GM18520 (cell line): ENCODE measurements at regions not wholly inside any gene's neighbourhood (a gene's known extent, or its start where the extent isn't known, plus 50 kb on each side); places are given as distances from the start of the nearest gene placed in this dataset.
"Not testable (repeated sequence)": the region's sequence is repeated elsewhere in the genome, so short reads cannot be mapped to it uniquely, and the experiment has no call there.

ENCODE experiments used
- ATAC-seq: cut with Tn5 transposase; IDR thresholded peaks from one replicate; pipeline ENCODE4 v1.9.1; 2021; ENCODE audit not compliant: unreplicated experiment

DNA sequence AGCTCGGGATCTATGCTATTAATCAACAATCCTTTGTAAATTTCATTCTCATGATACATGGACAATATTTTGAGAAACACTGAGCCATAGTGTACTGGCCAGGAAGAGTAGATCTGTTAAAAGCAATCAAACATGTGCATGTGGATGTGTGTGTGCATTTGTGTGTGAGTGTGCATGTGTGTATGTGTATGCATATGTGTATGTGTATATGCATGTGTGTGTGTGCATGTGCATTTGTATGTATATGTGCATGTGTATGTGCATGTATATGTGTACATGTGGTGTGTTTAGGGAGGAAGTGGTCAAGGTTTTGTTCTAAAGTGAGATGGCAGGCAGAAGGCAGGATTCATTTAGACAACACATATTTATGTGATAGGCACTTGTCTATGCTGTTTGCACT, 623.8 kb downstream of the ADCYAP1 start:
- ATAC-seq = no peak

- ATAC-seq = no peak
These were observed 624.4 kb downstream of the ADCYAP1 start for GRCh38 chr18:1528964-1529509.

- no peak for ATAC-seq
These were observed 626.0 kb downstream of the ADCYAP1 start for GRCh38 chr18:1530650-1531049.

DNA sequence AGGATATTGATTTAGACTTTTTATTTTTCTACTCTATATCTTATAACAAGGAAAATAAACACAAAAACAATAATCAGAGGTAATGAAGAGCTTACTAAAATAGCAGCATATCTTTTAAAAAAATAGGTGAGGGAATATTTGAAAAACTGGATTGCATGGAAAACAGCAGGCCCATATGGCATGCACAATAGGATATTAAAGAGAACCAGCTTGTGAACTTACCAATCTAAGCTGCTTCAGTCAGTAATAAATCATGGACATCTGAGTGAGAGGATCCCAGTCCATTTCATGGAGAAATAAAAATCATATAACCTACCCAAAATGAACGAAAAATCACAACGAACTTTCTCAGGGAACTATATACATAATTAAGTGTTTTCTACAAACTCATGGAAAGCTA, 634.6 kb downstream of the ADCYAP1 start:
- ATAC-seq = no peak

- ATAC-seq = no peak
These were observed 636.8 kb downstream of the ADCYAP1 start for GRCh38 chr18:1541478-1541877.

DNA sequence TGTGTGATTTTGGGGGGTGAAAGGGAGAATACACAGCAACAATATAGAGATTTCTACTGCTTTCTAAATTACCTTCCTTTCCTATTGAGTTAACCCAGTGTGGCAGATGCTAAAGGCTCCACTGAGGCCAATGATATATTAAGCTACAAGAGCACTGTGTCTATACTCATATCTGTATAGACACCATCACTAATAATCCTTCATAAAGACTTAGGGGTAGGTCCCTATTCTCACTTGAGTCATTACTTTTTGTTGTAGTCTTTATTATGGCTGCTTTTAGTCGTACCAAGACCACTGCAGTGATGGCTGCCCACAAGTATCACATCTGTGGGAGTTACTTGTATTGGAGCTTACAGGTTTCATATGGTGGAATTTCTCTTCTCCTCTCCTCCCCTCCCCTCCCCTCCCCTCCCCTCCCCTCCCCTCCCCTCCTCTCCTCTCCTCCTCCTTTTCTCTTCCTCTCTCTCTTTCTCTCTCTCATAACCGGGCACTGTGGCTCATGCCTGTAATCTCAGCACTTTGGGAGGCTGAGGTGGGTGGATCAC, 637.6 kb downstream of the ADCYAP1 start:
- ATAC-seq = no peak

DNA sequence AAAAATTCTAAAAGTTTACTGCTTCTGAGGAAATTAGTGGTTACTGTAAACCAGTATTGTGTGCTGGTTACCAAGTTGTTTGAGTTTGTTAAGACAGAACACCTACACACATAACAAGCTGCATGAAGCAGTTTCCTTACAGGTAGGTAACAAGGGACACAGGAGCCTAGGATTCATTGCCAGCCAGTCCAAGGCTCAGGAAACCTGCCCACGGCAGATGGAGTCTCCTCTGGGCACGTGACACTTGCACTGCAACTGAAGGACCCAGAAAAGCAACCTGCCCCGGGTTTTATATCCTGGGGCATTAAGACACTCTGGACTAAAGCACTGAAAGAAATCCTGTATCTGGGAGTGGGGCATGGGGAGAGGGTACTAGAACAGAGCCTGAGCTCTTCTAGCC, 639.3 kb downstream of the ADCYAP1 start:
- no peak for ATAC-seq

DNA sequence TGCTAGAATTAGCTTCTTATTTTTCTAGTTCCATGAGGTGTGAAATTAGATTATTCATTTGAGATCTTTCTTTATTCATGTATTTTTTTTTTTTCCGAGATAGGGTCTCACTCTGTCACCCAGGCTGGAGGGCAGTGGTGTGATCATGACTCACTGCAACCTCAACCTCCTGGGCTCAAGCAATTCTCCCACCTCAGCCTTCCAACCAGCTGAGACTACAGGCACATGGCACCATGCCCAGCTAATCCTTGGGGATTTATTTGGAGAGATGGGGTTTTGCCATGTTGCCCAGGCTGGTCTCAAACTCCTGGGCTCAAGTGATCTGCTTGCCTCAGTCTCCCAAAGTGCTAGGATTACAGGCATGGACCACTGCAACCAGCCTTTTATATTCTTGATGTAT, 653.0 kb downstream of the ADCYAP1 start:
- ATAC-seq = not testable (repeated sequence)

DNA sequence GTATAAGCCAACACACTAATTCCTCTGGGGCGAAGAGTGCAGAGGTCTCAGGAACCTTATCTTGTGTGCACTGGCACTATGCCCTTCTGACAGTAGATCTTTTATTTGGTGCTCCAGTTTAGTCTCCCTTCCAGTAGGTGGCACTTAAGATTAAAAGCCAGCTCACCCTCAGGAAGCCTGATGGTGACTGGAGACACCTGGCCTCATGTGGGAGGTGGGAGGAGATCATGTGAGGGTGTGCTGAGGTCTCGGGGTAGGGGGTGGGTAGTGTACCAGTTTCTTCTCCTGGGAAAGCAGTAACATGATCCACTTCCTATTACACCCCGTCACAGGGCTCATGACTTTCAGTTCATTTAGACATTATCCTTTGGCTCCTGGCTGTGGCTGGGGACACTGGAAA, 654.9 kb downstream of the ADCYAP1 start:
- ATAC-seq = no peak

GRCh38 chr18:1564793-1565192, 660.1 kb downstream of the ADCYAP1 start:
- no peak for ATAC-seq

DNA sequence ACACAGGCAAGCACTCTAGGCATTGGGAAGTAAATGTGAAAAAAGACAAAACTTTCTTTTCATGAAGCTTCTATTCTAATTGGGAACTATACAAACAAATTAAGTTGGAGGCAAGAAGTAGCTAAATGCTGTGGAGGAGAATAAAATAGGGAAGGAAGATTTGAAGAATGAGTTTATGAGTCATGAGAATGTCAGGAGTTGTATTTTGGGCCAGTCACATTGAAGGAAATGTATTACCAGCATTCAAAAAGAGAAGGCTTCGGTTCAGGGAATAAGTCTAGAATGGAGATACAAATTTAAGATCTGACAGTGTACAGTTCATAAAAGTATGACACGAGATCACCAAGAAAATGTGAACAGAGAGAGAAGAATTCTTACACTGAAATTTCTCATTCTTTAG, 666.5 kb downstream of the ADCYAP1 start:
- no peak for ATAC-seq

DNA sequence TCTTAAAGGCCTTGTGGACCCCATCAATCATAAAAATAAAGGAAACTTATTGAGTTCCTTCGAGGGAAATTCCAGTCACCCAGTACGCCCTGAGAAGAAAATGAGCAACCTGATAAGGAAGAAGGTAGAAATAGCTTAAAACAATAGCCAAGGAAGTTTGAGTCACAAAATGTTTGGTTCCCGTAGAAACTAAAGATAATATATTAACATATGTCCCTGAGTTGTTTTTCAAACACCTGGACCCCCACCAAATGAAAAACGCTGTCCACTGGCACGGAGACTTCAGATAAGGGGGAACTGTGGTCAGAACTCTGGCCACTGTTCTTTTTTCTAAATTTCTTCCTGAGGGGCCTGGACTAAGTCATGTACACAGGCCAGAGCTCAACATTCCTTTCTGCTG, 669.1 kb downstream of the ADCYAP1 start:
- ATAC-seq = no peak

- no peak for ATAC-seq
These were observed 670.4 kb downstream of the ADCYAP1 start for GRCh38 chr18:1575084-1575483.

GRCh38 chr18:1578505-1578904, 673.8 kb downstream of the ADCYAP1 start:
- ATAC-seq = no peak

GRCh38 chr18:1581581-1581980, 676.9 kb downstream of the ADCYAP1 start:
- ATAC-seq = no peak

- peak; percentile 67 for ATAC-seq
These were observed 681.3 kb downstream of the ADCYAP1 start for GRCh38 chr18:1585881-1586488.

DNA sequence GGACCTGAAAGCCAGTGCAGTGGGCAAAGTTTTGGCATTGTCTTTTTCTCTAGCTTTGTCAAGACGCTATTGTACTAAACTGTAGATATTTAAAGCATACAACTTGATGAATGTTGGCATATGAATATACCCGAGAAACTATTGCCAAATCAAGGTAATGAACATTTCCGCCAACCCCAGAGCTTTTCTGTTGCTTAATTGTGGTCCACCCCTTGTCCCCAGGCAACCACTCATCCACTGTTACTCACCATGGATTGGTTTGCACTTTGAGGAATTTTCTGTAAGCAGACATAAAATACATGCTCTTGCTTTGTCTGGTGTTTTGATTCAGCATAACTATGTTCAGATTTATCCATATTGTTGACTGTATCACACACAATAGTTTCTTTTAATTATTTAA, 688.4 kb downstream of the ADCYAP1 start:
- no peak for ATAC-seq

DNA sequence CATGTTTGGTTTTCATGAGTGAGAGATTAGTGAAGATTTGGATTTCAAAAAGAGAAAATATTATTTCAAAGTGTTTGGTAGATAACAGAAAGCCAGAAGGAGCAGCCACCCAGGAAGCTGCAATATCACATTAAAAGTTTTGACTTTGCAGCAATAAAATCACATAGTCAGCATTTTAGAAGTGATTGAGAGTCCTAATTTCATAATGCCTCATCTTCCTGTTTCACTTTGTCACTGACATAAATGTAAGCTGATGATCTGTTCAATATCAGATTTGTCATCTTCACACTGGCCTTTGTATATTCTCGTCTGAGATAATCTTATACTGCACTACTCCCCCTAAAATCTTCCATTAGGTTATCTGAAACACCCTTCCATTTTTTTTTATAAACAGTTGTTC, 690.5 kb downstream of the ADCYAP1 start:
- no peak for ATAC-seq

- ATAC-seq = no peak
These were observed 694.5 kb downstream of the ADCYAP1 start for GRCh38 chr18:1599196-1599595.

DNA sequence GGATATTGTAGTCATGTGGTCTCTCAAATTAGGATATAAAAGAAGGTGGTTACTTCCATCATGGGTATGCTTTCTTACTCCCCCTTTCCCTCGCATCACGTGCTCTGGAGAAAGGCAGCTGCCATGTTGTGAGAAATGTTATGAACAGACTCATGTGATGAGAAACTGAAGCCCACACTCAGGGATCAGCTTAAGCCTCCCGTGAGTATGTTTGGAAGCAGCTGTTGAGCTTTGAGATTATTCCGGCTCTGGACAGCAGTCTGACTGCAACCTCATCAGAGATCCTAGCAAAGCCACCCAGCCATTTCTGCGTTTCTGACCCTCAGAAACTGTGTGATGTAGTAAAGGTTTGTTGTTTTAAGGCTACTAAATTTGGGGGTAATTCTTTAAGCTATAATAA, 700.1 kb downstream of the ADCYAP1 start:
- no peak for ATAC-seq

DNA sequence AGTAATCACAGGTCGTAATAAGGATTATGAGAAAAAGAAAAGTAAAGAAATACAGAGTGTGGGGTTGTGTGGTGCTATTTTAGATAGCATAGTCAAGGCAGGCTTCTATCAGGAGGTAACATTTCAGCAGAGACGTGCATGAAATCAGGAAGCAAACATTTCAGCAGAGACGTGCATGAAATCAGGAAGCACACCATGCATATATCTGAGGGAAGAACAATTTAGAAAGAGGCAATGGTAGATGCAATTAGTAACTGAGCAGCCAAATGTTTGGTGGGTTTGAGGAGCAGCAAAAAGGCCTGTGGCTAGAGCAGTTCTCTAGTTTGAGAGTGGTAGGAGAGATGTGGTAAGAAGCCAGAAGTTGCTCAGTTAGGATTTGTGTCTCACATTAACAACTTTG, 713.7 kb downstream of the ADCYAP1 start:
- no peak for ATAC-seq

DNA sequence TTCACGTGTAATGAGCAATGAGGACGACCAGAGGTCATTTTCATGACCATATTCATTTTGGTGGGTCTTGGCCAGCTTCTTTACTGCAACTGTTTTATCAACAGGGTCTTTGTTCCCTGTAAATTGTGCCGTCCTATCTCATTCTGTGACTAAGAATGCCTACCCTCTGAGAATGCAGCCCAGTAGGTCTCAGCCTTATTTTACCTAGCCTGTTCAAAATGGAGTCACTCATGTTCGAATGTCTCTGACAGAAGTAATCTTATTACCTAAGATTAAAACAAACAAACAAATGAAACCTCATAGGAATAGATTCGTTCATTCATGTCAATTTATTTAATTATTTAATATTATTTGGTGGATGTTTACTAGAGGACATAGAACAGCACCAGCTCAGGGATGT, 714.8 kb downstream of the ADCYAP1 start:
- no peak for ATAC-seq

DNA sequence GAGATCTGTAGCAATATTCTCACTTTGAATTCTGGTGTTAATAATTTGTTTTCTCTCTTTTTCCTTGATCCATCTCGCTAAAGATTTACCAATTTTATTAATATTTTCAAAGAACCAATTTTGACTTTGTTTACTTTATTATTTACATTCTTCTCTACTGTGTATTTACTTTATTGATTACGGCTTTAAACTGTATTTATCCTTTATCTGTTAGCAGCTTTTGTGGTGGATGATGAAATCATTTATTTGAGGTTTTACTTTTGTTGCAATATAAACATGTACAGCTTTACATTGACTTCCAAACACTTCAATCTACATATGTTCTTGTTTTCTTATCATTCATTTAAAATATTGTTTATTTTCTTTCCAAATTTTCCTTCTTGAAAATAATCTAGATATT, 719.9 kb downstream of the ADCYAP1 start:
- ATAC-seq = no peak
